DND-41 (cell line): ENCODE measurements at regions not wholly inside any gene's neighbourhood (a gene's known extent, or its start where the extent isn't known, plus 50 kb on each side); places are given as distances from the start of the nearest gene placed in this dataset.

Source experiments
- ATAC-seq: fragments of 200-7000 bp; cut with Tn5 transposase; 3 replicates; pipeline ENCODE4 v1.9.1; 2021; ENCODE audit warnings: low read depth; ENCODE audit not compliant: insufficient read depth
- DNase-seq: peaks from one replicate; pipeline ENCODE4 v3.0.0-alpha.2; 2020
- H2AFZ ChIP-seq: 2 replicates; pipeline ENCODE4 v1.6.0; 2012; ENCODE audit warnings: low read depth, low read length
- H3K27ac ChIP-seq: 2 replicates; pipeline ENCODE4 v1.5.1; 2012; ENCODE audit warnings: low read length, inconsistent platforms
- H3K27me3 ChIP-seq: fragments of 200-600 bp; sonication (generic); 2 replicates; pipeline ENCODE4 v1.6.0; 2012; ENCODE audit warnings: low read length, mild to moderate bottlenecking, inconsistent platforms; ENCODE audit not compliant: insufficient read depth, poor library complexity
- H3K36me3 ChIP-seq: 2 replicates; pipeline ENCODE4 v1.5.1; 2012; ENCODE audit warnings: low read length, inconsistent platforms; ENCODE audit not compliant: insufficient read depth
- H3K4me1 ChIP-seq: 2 replicates; pipeline ENCODE4 v1.5.1; 2012; ENCODE audit warnings: mild to moderate bottlenecking, low read length; ENCODE audit not compliant: insufficient read depth
- H3K4me2 ChIP-seq: 2 replicates; pipeline ENCODE4 v1.6.0; 2012; ENCODE audit warnings: mild to moderate bottlenecking, moderate library complexity, low read length, inconsistent platforms; ENCODE audit not compliant: insufficient read depth
- H3K4me3 ChIP-seq, 2 experiments: fragments of 200-600 bp in 1 of 2; shearing (Covaris generic) in 1 of 2; 2 replicates each; pipeline ENCODE4 v1.5.1; 2012 to 2016; ENCODE audit warnings: inconsistent platforms in 2 of 2, low read length in 2 of 2, mild to moderate bottlenecking in 2 of 2, low read depth in 1 of 2, moderate library complexity in 1 of 2
- H3K79me2 ChIP-seq: 2 replicates; pipeline ENCODE4 v1.6.0; 2012; ENCODE audit warnings: low read length, inconsistent platforms; ENCODE audit not compliant: insufficient read depth
- H3K9ac ChIP-seq: 2 replicates; pipeline ENCODE4 v1.6.0; 2012; ENCODE audit warnings: low read depth, mild to moderate bottlenecking, inconsistent platforms, low read length, moderate library complexity
- H3K9me3 ChIP-seq: 2 replicates; pipeline ENCODE4 v1.5.1; 2012; ENCODE audit warnings: low read length, moderate library complexity, mild to moderate bottlenecking, inconsistent platforms; ENCODE audit not compliant: insufficient read depth, severe bottlenecking
- H4K20me1 ChIP-seq: 2 replicates; pipeline ENCODE4 v1.6.0; 2012; ENCODE audit warnings: low read length; ENCODE audit not compliant: insufficient read depth
- EZH2 ChIP-seq: IDR thresholded peaks from 3 replicates; pipeline ENCODE4 v1.6.1; 2012; ENCODE audit warnings: borderline replicate concordance, low read depth, mild to moderate bottlenecking, moderate library complexity, low read length, inconsistent platforms; ENCODE audit not compliant: severe bottlenecking
- TF ChIP-seq, protein P1 (sequence below): IDR thresholded peaks from 2 replicates; pipeline ENCODE4 v1.5.1; 2012; ENCODE audit warnings: borderline replicate concordance, low read length, moderate library complexity, mild to moderate bottlenecking; ENCODE audit not compliant: poor library complexity, severe bottlenecking; ENCODE audit errors: extremely low read depth

DNA sequence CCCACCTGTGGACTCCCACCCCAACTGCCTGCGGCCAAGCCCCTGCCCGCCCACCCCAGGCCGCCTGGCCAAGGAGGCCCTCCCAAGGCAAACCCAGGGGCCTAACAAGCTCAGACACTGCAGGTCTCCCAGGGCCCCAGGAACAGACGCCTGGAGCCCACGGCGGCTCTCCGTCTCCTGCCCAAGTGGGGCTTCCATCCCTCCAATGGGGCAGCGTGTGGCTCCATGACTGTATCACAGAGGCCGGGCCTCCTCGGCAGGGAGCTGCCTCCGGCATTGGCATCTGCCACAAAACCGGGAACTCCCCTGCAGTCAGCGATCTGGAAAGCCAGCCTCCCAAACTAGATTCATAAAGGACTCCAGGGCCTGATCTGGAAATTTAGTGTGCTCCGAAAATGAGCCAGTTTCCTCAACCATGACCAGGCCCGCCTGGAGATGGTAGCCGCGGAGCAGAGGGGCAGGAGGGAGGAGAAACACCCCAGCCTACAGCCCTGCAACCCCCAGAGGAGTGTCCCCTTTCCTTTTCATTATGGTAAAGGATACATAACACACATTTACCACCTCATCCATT, 148.3 kb upstream of the IQSEC1 start:
- TF ChIP-seq, protein P1, sequence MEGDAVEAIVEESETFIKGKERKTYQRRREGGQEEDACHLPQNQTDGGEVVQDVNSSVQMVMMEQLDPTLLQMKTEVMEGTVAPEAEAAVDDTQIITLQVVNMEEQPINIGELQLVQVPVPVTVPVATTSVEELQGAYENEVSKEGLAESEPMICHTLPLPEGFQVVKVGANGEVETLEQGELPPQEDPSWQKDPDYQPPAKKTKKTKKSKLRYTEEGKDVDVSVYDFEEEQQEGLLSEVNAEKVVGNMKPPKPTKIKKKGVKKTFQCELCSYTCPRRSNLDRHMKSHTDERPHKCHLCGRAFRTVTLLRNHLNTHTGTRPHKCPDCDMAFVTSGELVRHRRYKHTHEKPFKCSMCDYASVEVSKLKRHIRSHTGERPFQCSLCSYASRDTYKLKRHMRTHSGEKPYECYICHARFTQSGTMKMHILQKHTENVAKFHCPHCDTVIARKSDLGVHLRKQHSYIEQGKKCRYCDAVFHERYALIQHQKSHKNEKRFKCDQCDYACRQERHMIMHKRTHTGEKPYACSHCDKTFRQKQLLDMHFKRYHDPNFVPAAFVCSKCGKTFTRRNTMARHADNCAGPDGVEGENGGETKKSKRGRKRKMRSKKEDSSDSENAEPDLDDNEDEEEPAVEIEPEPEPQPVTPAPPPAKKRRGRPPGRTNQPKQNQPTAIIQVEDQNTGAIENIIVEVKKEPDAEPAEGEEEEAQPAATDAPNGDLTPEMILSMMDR: no peak
- no peak for TF ChIP-seq EZH2
- no peak overlapping the region for H3K4me3 ChIP-seq
- H3K79me2 ChIP-seq: no peaks in the 10 kb centered on the region
- H3K4me2 ChIP-seq: no peak overlapping the region
- H3K9me3 ChIP-seq: no peaks in the 10 kb centered on the region
- no peak overlapping the region for H3K27ac ChIP-seq
- no peak for DNase-seq
- H3K27me3 ChIP-seq: no peaks in the 10 kb centered on the region
- H3K36me3 ChIP-seq: no peaks in the 10 kb centered on the region
- H3K4me1 ChIP-seq: 0 out of 2 replicates have a peak, but pooled peaks cover 7% of the 10 kb centered on the region
- H2AFZ ChIP-seq: no peak overlapping the region
- H4K20me1 ChIP-seq: 0 out of 2 replicates have a peak, but pooled peaks cover 1% of the 10 kb centered on the region
- no peak overlapping the region for H3K9ac ChIP-seq
- no peak for ATAC-seq

DNA sequence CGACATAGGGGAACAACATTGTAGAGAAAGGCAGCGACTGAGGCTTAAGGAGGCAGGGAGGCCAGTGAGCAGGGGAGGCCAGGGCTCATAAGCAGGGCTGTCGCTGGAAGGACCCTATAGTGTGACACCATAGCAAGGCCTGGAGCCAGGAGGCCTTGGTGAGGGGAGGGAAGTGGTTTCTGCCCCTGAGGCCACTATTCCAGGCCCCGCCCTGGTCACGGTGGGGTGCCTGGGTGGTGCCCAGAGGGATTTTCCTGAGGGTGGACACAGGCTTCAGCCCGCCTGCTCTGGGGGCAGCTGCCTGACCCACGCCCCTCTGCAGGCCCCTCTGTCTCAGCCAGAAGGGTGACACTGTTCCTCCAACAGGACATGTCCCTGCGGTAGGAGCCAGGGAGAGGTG, 147.8 kb upstream of the IQSEC1 start:
- Histone ChIP-seq H3K9ac (no peak overlapping the region), H3K4me1 (0 out of 2 replicates have a peak, but pooled peaks cover 7% of the 10 kb centered on the region), H3K27ac (no peak overlapping the region), H3K9me3 (no peaks in the 10 kb centered on the region), H3K79me2 (no peaks in the 10 kb centered on the region), H3K4me3 (no peak overlapping the region), H4K20me1 (0 out of 2 replicates have a peak, but pooled peaks cover 3% of the 10 kb centered on the region), H3K36me3 (no peaks in the 10 kb centered on the region), H3K27me3 (no peaks in the 10 kb centered on the region), H3K4me2 (no peak overlapping the region), H2AFZ (no peak overlapping the region)
- no peak for ATAC-seq
- DNase-seq: no peak
- TF ChIP-seq, protein P1: no peak
- TF ChIP-seq EZH2: no peak

- Histone ChIP-seq H3K4me3 (no peak overlapping the region), H3K9ac (no peak overlapping the region), H3K4me2 (no peak overlapping the region), H3K27ac (no peak overlapping the region), H4K20me1 (0 out of 2 replicates have a peak, but pooled peaks cover 3% of the 10 kb centered on the region), H3K9me3 (no peaks in the 10 kb centered on the region), H3K27me3 (no peaks in the 10 kb centered on the region), H2AFZ (no peak overlapping the region), H3K4me1 (0 out of 2 replicates have a peak, but pooled peaks cover 7% of the 10 kb centered on the region), H3K36me3 (no peaks in the 10 kb centered on the region), H3K79me2 (no peaks in the 10 kb centered on the region)
- DNase-seq: no peak
- no peak for ATAC-seq
- TF ChIP-seq, protein P1: no peak
- no peak for TF ChIP-seq EZH2
Observed at GRCh38 chr3:13219902-13220296, 146.7 kb upstream of the IQSEC1 start.
